ENCODE measurements at regions not wholly inside any gene's neighbourhood (a gene's known extent, or its start where the extent isn't known, plus 50 kb on each side); places are given as distances from the start of the nearest gene placed in this dataset.

DNA sequence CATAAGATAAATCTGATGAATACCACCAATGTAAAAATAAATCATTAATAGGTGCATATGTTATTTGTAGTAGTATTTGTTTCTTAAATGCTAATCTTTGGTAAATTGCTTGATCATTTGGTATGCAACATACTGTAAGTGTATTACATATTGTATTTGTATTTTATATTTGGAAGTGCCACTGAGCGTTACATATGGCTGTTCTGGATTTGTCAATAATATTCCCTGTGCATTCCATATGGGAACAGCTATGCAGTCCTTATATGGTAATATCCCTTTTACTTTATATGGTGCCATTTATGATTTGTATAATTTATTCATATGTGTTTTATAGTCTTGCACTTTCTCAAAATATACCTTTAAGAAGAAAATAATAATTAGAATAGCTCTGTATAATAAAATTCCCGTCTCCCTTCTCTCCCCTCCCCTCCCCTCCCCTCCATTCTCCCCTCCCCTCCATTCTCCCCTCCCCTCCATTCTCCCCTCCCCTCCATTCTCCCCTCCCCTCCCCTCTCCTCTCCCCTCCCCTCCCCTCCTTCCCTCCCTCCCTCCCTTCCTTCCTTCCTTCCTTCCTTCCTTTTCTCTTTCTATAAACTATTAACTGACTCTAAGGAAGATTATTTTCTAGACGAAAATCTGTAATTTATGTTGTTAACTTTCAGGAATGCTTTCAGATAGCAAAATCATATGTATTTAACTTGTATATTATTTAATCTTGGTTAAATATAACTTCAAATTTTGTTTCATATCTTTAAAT, 241.4 kb downstream of the CSNK1G3 start:
- TF ChIP-seq, protein P1, sequence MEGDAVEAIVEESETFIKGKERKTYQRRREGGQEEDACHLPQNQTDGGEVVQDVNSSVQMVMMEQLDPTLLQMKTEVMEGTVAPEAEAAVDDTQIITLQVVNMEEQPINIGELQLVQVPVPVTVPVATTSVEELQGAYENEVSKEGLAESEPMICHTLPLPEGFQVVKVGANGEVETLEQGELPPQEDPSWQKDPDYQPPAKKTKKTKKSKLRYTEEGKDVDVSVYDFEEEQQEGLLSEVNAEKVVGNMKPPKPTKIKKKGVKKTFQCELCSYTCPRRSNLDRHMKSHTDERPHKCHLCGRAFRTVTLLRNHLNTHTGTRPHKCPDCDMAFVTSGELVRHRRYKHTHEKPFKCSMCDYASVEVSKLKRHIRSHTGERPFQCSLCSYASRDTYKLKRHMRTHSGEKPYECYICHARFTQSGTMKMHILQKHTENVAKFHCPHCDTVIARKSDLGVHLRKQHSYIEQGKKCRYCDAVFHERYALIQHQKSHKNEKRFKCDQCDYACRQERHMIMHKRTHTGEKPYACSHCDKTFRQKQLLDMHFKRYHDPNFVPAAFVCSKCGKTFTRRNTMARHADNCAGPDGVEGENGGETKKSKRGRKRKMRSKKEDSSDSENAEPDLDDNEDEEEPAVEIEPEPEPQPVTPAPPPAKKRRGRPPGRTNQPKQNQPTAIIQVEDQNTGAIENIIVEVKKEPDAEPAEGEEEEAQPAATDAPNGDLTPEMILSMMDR (IDR thresholded peaks at IDR 0.05) = no peak
- TF ChIP-seq POLR2A (IDR thresholded peaks at IDR 0.05) = no peak

Measured in lower leg skin (tissue), 3 donors.